Duodenal mucosa (tissue), 2 donors: ENCODE measurements at regions not wholly inside any gene's neighbourhood (a gene's known extent, or its start where the extent isn't known, plus 50 kb on each side); places are given as distances from the start of the nearest gene placed in this dataset.

Experiments used
- H3K27ac ChIP-seq: one replicate; pipeline ENCODE4 v1.7.0; 2013; ENCODE audit warnings: low read depth, low read length
- H3K27me3 ChIP-seq, 2 donors: one replicate each; pipeline ENCODE4 v1.7.0; 2013; ENCODE audit warnings: low read length in 2 of 2, control low read depth in 1 of 2; ENCODE audit not compliant: insufficient read depth in 2 of 2, control insufficient read depth in 1 of 2
- H3K36me3 ChIP-seq, 2 donors: one replicate each; pipeline ENCODE4 v1.7.0; 2013; ENCODE audit warnings: low read length in 2 of 2, control low read depth in 1 of 2; ENCODE audit not compliant: insufficient read depth in 2 of 2, control insufficient read depth in 1 of 2
- H3K4me1 ChIP-seq, 2 donors: one replicate each; pipeline ENCODE4 v1.7.0; 2013; ENCODE audit warnings: low read length in 2 of 2, control low read depth in 1 of 2; ENCODE audit not compliant: insufficient read depth in 2 of 2, control insufficient read depth in 1 of 2
- H3K4me3 ChIP-seq, 2 donors: one replicate each; pipeline ENCODE4 v1.7.0; 2013; ENCODE audit warnings: low read length in 2 of 2, low read depth in 1 of 2
- H3K9ac ChIP-seq, 2 donors: one replicate each; pipeline ENCODE4 v1.7.0; 2013; ENCODE audit warnings: low read length in 2 of 2, low read depth in 1 of 2
- H3K9me3 ChIP-seq, 2 donors: one replicate each; pipeline ENCODE4 v1.7.0; 2013; ENCODE audit warnings: low read length in 2 of 2, control low read depth in 1 of 2; ENCODE audit not compliant: control insufficient read depth in 1 of 2

DNA sequence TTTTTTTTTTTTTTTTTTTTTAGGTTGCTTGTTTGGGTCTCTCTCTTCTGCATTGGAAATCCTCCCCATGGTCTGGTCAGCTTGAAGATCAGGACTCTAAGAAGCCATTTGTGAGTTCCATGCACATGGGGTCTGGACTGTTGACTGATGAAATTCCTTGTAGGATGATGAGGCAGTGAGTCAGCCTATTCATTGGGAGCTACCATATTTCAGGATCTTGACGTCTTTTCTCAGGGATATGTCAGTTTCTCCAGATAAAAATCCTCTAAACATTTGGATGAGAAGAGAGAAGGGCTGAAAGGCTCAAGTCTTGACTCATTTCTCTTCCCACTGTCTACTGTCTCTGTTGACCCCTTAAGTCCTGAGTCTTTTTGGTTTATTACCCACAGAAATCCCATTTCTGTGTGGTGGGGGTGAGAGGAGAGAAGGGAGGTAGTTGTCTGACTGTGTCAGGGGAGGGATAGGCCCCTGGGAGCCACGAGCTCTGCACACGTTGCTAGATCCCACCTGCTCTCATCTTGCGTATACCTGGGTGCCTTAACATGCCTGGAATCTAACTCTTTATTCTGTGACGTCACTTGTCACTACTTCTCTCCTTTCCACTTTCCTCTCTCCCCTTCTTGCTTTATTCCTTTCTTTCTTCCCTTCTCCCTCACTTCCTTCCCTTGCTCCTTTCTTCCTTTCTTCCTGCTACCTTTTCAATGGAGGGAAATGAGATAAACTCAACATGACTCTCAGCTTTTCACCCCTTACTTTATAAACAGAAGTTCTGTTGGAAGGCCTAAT, 333.1 kb upstream of the XYLT1 start:
- no peak overlapping the region for H3K4me3 ChIP-seq
- no peaks in the 10 kb centered on the region for H3K9me3 ChIP-seq
- H3K9ac ChIP-seq, result no peak overlapping the region
- H3K27ac ChIP-seq, result no peak overlapping the region
- H3K36me3 ChIP-seq, result no peaks in the 10 kb centered on the region
- H3K4me1 ChIP-seq, result no peaks in the 10 kb centered on the region
- H3K27me3 ChIP-seq, result no peaks in the 10 kb centered on the region

DNA sequence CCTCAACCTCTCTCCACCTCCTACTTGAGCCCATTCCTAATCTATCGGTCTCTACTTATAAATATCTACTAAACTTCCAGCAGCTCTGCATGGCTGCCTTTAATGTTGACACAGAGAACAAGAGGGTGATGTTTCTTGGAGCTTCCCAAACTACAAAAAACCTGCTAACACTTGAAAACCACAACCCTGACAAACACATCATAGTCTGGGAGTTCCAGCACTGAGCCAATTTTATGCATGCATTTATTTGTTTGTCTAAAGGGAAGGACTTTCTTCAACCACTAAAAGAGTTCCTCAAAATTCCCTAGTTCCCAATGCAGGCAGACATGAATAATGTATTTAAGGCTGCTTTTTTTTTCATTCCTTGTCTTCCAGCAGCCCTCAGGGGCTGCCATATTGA, 331.8 kb upstream of the XYLT1 start:
- H3K36me3 ChIP-seq, result no peaks in the 10 kb centered on the region

DNA sequence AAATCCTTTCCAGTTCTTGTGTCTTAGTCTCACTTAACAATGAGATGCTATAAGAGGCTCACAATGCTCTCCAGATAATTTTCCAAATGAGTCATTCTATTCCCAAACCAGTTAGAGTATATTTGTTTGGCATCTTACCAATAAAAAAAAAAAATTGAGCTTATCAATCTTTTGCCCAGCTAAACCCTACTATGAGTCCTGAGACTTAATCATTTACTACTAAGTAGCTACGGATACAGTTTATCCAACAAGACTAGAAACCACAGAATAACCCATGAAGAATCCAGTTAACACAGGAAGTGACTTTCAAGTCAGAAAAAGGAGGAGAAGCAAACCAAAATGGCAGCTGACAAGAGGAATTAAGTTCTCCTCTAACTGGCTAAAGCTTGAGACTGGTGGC, 330.3 kb upstream of the XYLT1 start:
- Histone ChIP-seq H3K36me3 (no peaks in the 10 kb centered on the region), H3K9ac (no peak overlapping the region), H3K27ac (no peak overlapping the region), H3K4me3 (no peak overlapping the region), H3K27me3 (no peaks in the 10 kb centered on the region), H3K9me3 (no peaks in the 10 kb centered on the region), H3K4me1 (no peaks in the 10 kb centered on the region)

More for the DNA sequence above, 331.8 kb upstream of the XYLT1 start:
- H3K27me3 ChIP-seq, result no peaks in the 10 kb centered on the region
- H3K9ac ChIP-seq, result no peak overlapping the region
- no peaks in the 10 kb centered on the region for H3K4me1 ChIP-seq
- no peak overlapping the region for H3K27ac ChIP-seq
- no peaks in the 10 kb centered on the region for H3K9me3 ChIP-seq
- H3K4me3 ChIP-seq, result no peak overlapping the region

DNA sequence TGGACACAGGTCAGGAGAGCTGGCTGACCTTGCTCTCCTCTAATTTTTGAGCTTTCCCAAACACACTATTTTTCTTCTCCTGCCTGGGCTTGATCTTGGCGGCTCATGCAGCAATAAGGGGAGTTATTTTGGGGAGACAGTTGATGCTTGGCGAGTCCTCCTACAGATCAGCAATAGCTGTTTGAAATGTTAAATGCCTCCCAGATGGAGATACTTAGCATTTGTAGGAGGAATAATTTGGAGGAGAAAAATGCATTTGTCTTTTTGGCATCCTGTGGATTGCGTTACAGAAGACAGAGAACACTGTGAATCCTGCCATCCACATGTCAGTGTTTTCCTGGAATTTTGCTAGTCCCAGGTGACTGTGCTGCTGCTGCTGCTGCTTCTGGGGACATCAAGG, 328.0 kb upstream of the XYLT1 start:
- H3K9ac ChIP-seq, result no peak overlapping the region
- no peak overlapping the region for H3K4me3 ChIP-seq
- no peaks in the 10 kb centered on the region for H3K4me1 ChIP-seq
- H3K36me3 ChIP-seq, result no peaks in the 10 kb centered on the region
- H3K27ac ChIP-seq, result no peak overlapping the region
- H3K27me3 ChIP-seq, result no peaks in the 10 kb centered on the region
- no peaks in the 10 kb centered on the region for H3K9me3 ChIP-seq

DNA sequence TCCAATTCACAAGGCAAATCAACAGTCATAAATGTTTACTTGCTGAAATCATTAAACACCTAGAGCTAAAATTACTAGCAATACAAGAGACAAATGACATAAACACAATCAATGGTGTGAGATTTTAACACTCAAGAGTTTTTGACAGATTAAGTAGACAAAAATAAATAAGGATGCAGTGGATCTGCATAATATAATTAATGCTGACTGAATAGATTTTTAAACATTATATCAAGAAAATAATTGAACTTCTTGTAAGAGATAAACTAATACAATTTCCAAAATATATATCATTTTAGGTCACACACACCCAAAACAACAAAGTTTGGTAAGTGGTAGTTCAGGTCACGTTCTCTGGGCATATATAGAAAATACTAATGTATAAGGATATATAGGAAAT, 322.6 kb upstream of the XYLT1 start:
- Histone ChIP-seq H3K27ac (no peak overlapping the region), H3K4me3 (no peak overlapping the region), H3K27me3 (no peaks in the 10 kb centered on the region), H3K4me1 (no peaks in the 10 kb centered on the region), H3K9ac (no peak overlapping the region), H3K36me3 (no peaks in the 10 kb centered on the region), H3K9me3 (no peaks in the 10 kb centered on the region)

DNA sequence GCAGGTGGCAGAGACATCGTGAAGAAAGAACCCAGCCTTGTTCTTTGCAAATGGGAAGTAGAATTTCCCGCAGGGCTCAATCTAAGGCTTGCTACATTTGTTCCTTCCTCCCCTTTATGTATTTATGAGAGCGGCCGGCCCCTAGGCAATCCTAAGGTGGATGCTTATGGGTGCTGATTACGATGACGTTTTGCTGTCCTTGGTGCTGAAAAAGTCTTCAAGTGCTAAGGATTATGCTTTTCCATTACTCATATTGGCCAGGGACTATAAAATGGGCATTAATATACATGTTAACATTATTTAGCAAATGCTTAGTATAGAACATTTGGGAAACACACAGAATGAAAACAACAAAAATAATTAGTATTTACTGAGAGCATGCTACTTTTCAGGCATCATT, 313.3 kb upstream of the XYLT1 start:
- no peak overlapping the region for H3K9ac ChIP-seq
- H3K9me3 ChIP-seq, result no peaks in the 10 kb centered on the region

DNA sequence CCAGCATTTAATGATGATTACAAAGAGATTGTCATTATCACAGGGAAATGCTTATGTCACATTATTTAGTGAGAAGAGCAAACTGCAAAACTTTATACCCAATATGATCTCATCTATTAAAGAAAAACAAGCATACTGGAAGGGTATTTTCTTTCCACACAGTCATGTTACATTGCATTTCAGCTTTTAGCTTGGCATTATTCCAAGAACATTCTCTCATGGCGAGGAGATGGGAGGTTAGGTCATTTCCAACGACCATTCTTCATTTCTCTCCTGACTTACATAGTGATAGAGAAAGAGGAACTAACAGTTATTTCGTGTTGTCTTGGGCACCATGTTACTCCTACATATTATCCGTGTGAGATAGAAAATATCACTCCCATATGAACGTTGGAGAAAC, 309.4 kb upstream of the XYLT1 start:
- H3K9me3 ChIP-seq, result peaks cover 0 to 2% of the 10 kb centered on the region in 2 donors
- H3K4me3 ChIP-seq, result no peak overlapping the region
- H3K9ac ChIP-seq, result no peak overlapping the region
- H3K27ac ChIP-seq, result no peak overlapping the region
- no peaks in the 10 kb centered on the region for H3K27me3 ChIP-seq
- H3K36me3 ChIP-seq, result no peaks in the 10 kb centered on the region
- no peaks in the 10 kb centered on the region for H3K4me1 ChIP-seq

More for the DNA sequence above, 313.3 kb upstream of the XYLT1 start:
- no peaks in the 10 kb centered on the region for H3K4me1 ChIP-seq
- no peak overlapping the region for H3K4me3 ChIP-seq
- H3K27ac ChIP-seq, result no peak overlapping the region
- no peaks in the 10 kb centered on the region for H3K27me3 ChIP-seq
- no peaks in the 10 kb centered on the region for H3K36me3 ChIP-seq

DNA sequence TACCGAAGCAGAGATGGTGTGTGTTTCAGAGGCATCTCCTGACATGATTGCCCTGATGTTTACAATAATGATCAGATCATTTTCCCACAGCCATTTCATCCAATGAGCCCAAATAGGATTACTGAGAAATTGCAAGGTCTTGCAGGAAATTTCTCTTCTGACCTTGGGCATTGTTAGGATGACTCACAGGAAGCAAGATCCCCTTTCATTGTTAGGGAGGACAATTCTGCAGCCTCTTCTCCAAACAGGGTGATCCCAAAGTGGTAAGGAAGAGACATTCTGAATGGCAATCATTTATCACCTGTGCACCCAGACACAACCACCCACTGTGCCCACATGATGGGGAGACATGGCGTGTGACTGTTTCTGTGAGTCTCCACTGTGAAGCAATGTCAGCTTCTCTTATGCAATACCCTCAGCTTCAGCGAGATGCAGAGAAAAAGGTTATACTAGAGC, 306.7 kb upstream of the XYLT1 start:
- no peaks in the 10 kb centered on the region for H3K4me1 ChIP-seq
- H3K4me3 ChIP-seq, result no peak overlapping the region
- H3K9ac ChIP-seq, result no peak overlapping the region
- H3K9me3 ChIP-seq, result peaks cover 0 to 2% of the 10 kb centered on the region in 2 donors
- H3K27ac ChIP-seq, result no peak overlapping the region
- H3K36me3 ChIP-seq, result no peaks in the 10 kb centered on the region
- H3K27me3 ChIP-seq, result no peaks in the 10 kb centered on the region

DNA sequence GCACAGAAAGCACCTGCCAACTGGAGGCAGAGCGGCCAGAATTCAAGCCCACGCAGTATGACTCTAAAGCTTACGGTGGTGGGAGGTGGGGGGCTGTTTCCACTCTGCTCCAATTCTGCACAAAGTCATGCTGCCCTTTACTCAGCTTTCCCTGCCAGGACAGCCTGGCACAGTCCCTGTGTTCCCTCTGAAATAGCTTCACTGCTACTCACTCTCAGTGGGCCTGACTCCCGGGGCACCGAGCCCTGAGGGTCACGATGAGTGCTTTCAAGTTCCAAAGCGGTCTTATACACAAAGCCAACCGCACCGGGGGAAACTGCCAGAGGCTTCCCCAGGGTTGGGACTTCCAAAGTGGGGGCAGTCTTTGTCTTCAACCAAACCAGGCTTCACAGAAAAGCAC, 306.1 kb upstream of the XYLT1 start:
- no peak overlapping the region for H3K9ac ChIP-seq
- no peaks in the 10 kb centered on the region for H3K4me1 ChIP-seq
- no peak overlapping the region for H3K27ac ChIP-seq
- peaks cover 0 to 2% of the 10 kb centered on the region in 2 donors for H3K9me3 ChIP-seq
- H3K36me3 ChIP-seq, result no peaks in the 10 kb centered on the region
- no peak overlapping the region for H3K4me3 ChIP-seq
- H3K27me3 ChIP-seq, result no peaks in the 10 kb centered on the region

DNA sequence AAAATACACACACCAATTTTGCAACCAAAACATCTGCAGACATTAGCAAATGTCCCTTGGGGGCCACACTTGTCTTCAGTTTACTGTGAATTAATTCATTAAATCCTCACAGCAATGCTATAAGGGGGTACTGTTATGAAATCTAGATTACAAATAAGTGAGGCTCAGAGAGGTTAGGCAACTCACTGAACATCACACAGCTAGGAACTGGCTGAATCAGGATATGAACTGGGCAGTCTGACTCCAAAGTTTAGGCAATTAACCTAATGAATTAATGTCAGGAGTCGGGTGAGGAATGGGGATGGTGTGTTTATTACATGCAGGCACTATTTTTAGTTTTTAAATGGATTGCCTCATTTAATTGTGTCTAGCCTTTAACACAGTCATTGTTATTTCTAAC, 305.7 kb upstream of the XYLT1 start:
- Histone ChIP-seq H3K4me1 (no peaks in the 10 kb centered on the region), H3K36me3 (no peaks in the 10 kb centered on the region), H3K9ac (no peak overlapping the region), H3K27me3 (no peaks in the 10 kb centered on the region), H3K27ac (no peak overlapping the region), H3K9me3 (peaks cover 0 to 2% of the 10 kb centered on the region in 2 donors), H3K4me3 (no peak overlapping the region)
